Mammary epithelial cell (primary cell): ENCODE measurements at regions not wholly inside any gene's neighbourhood (a gene's known extent, or its start where the extent isn't known, plus 50 kb on each side); places are given as distances from the start of the nearest gene placed in this dataset.

Source experiments
- CTCF ChIP-seq, 2 donors: IDR thresholded peaks in 1 of 2; conservative IDR thresholded peaks in 1 of 2; 2 replicates each; pipeline ENCODE4 v1.5.1; 2011 to 2012; ENCODE audit warnings: inconsistent platforms in 2 of 2, low read length in 2 of 2, mild to moderate bottlenecking in 2 of 2, control low read depth in 1 of 2, low read depth in 1 of 2; ENCODE audit not compliant: insufficient read depth in 1 of 2; ENCODE audit errors: extremely low read depth in 1 of 2
- EZH2 ChIP-seq: IDR thresholded peaks from 2 replicates; pipeline ENCODE4 v1.6.1; 2012; ENCODE audit warnings: low read length, inconsistent platforms, borderline replicate concordance

GRCh38 chr2:163943403-163944346 is 207.9 kb upstream of the FIGN start:
- no peak for TF ChIP-seq CTCF (conservative IDR thresholded peaks at IDR 0.05 in 1 of 2, IDR thresholded peaks at IDR 0.05 in 1 of 2; ENCODE audit: extremely low read depth in 1 of 2, insufficient read depth in 1 of 2, low read depth in 1 of 2, low read length in 2 of 2)
- TF ChIP-seq EZH2 = no peak
